IMR-90 (cell line): ENCODE measurements at regions not wholly inside any gene's neighbourhood (a gene's known extent, or its start where the extent isn't known, plus 50 kb on each side); places are given as distances from the start of the nearest gene placed in this dataset.

Source experiments
- ATAC-seq: fragments of 200-7000 bp; cut with Tn5 transposase; 2 replicates; pipeline ENCODE4 v1.9.1; 2020; ENCODE audit warnings: low read depth, mild to moderate bottlenecking, moderate library complexity
- BruUV-seq: library from RNA; stranded (reverse); fragments of 400-500 nt; replicated peaks from 2 replicates; lab custom pipeline; 2021; lab: Mats Ljungman, UMichigan
- CTCF ChIA-PET: fragments of 300-600 bp; formaldehyde crosslinking; extraction: SDS; loops from one replicate; lab custom pipeline; 2021; ENCODE audit warnings: antibody characterized with exemption; lab: Yijun Ruan, JAX
- POLR2A ChIA-PET: fragments of 300-600 bp; sonication (Branson Sonifier 250); formaldehyde crosslinking; loops from one replicate; lab custom pipeline; 2022; ENCODE audit warnings: antibody characterized with exemption; ENCODE audit not compliant: unreplicated experiment; lab: Charles Lee
- DNase-seq: peaks from one replicate; pipeline ENCODE4 v3.0.0; 2013
- H2AFZ ChIP-seq: replicated peaks from 2 replicates; pipeline ENCODE3; 2013; ENCODE audit warnings: low read length, mild to moderate bottlenecking; ENCODE audit not compliant: poor library complexity
- H2AK5ac ChIP-seq: 2 replicates; pipeline ENCODE4 v1.6.1; 2013; ENCODE audit warnings: low read depth, low read length, inconsistent platforms
- H2AK9ac ChIP-seq: replicated peaks from 2 replicates; pipeline ENCODE3; 2013; ENCODE audit warnings: mild to moderate bottlenecking, low read depth, low read length, moderate library complexity; ENCODE audit not compliant: poor library complexity
- H2BK120ac ChIP-seq: 2 replicates; pipeline ENCODE4 v1.6.1; 2013; ENCODE audit warnings: low read depth, low read length, inconsistent platforms
- H2BK15ac ChIP-seq: 3 replicates; pipeline ENCODE4 v1.6.1; 2013; ENCODE audit warnings: low read depth, low read length, inconsistent platforms
- H2BK20ac ChIP-seq: 2 replicates; pipeline ENCODE4 v1.6.1; 2013; ENCODE audit warnings: low read depth, mild to moderate bottlenecking, inconsistent platforms, low read length, moderate library complexity
- H2BK5ac ChIP-seq: 2 replicates; pipeline ENCODE4 v1.6.1; 2013; ENCODE audit warnings: mild to moderate bottlenecking, low read depth, low read length, inconsistent platforms; ENCODE audit not compliant: poor library complexity, severe bottlenecking
- H3K14ac ChIP-seq: replicated peaks from 2 replicates; pipeline ENCODE4 v1.6.1; 2013; ENCODE audit warnings: low read depth, low read length, inconsistent platforms
- H3K18ac ChIP-seq: 2 replicates; pipeline ENCODE4 v1.6.1; 2013; ENCODE audit warnings: low read depth, low read length, control low read depth
- H3K23ac ChIP-seq: 2 replicates; pipeline ENCODE4 v1.6.1; 2013; ENCODE audit warnings: low read depth, low read length, inconsistent platforms
- H3K27ac ChIP-seq: 2 replicates; pipeline ENCODE4 v1.5.1; 2013; ENCODE audit warnings: mild to moderate bottlenecking, control low read depth, low read length; ENCODE audit not compliant: insufficient read depth
- H3K27me3 ChIP-seq: 2 replicates; pipeline ENCODE4 v1.6.1; 2013; ENCODE audit warnings: low read length; ENCODE audit not compliant: control insufficient read depth, insufficient read depth
- H3K36me3 ChIP-seq: 2 replicates; pipeline ENCODE4 v1.6.1; 2013; ENCODE audit warnings: low read length, mixed read lengths; ENCODE audit not compliant: control insufficient read depth, insufficient read depth
- H3K4ac ChIP-seq: 2 replicates; pipeline ENCODE4 v1.6.1; 2013; ENCODE audit warnings: low read depth, low read length, inconsistent platforms
- H3K4me1 ChIP-seq: 2 replicates; pipeline ENCODE4 v1.6.1; 2013; ENCODE audit warnings: low read length, mixed read lengths; ENCODE audit not compliant: control insufficient read depth, insufficient read depth
- H3K4me2 ChIP-seq: 2 replicates; pipeline ENCODE4 v1.6.1; 2013; ENCODE audit warnings: low read depth, mild to moderate bottlenecking, control low read depth, low read length, moderate library complexity
- H3K4me3 ChIP-seq: 2 replicates; pipeline ENCODE4 v1.5.1; 2013; ENCODE audit warnings: low read depth, mild to moderate bottlenecking, control low read depth, low read length, moderate library complexity; ENCODE audit not compliant: insufficient read depth
- H3K56ac ChIP-seq: 2 replicates; pipeline ENCODE4 v1.6.1; 2013; ENCODE audit warnings: low read length, inconsistent platforms; ENCODE audit not compliant: insufficient read depth; ENCODE audit errors: extremely low read depth
- H3K79me1 ChIP-seq, 2 experiments: 2 replicates each; pipeline ENCODE4 v1.6.1; 2013; ENCODE audit warnings: low read length in 2 of 2, inconsistent platforms in 1 of 2, low read depth in 1 of 2
- H3K9ac ChIP-seq: 2 replicates; pipeline ENCODE4 v1.6.1; 2013; ENCODE audit warnings: low read depth, low read length, control low read depth
- H3K9me1 ChIP-seq: 2 replicates; pipeline ENCODE4 v1.6.1; 2013; ENCODE audit warnings: low read length, inconsistent platforms; ENCODE audit not compliant: insufficient read depth
- H3K9me3 ChIP-seq: 2 replicates; pipeline ENCODE4 v1.6.1; 2013; ENCODE audit warnings: low read length; ENCODE audit not compliant: control insufficient read depth, insufficient read depth
- H4K20me1 ChIP-seq: 2 replicates; pipeline ENCODE4 v1.6.1; 2013; ENCODE audit warnings: low read length, inconsistent platforms; ENCODE audit not compliant: insufficient read depth
- H4K5ac ChIP-seq: 2 replicates; pipeline ENCODE4 v1.6.1; 2013; ENCODE audit warnings: mild to moderate bottlenecking, low read depth, low read length, control low read depth
- H4K8ac ChIP-seq, 2 experiments: 2 replicates each; pipeline ENCODE4 v1.6.1; 2013; ENCODE audit warnings: low read depth in 2 of 2, low read length in 2 of 2, control low read depth in 1 of 2, inconsistent platforms in 1 of 2
- H4K91ac ChIP-seq: 2 replicates; pipeline ENCODE4 v1.6.1; 2013; ENCODE audit warnings: low read depth, low read length, inconsistent platforms; ENCODE audit not compliant: insufficient read depth
- FOS ChIP-seq: fragments of 150-350 bp; IDR thresholded peaks from 2 replicates; pipeline ENCODE4 v1.6.1; 2016; ENCODE audit warnings: low read depth, low read length
- NFE2L2 ChIP-seq: fragments of 150-350 bp; IDR thresholded peaks from 2 replicates; pipeline ENCODE4 v1.6.1; 2016; ENCODE audit warnings: low read depth, mild to moderate bottlenecking, low read length
- RCOR1 ChIP-seq: IDR thresholded peaks from 2 replicates; pipeline ENCODE4 v1.6.1; 2012; ENCODE audit warnings: mild to moderate bottlenecking, low read length, improper control_type of control experiment; ENCODE audit not compliant: insufficient replicate concordance
- dilution Hi-C: fragments of 300-500 bp; cut with HindIII; formaldehyde crosslinking; loops from one replicate; pipeline ENCODE4 v1.14.3; 2018; ENCODE audit warnings: low sequenced_read_pairs; ENCODE audit not compliant: unreplicated experiment
- in situ Hi-C: fragments of 300-500 bp; cut with MboI; formaldehyde crosslinking; loops from 3 replicates; pipeline ENCODE4 v1.14.3; 2019; ENCODE audit warnings: low sequenced_read_pairs, inconsistent platforms, mixed read lengths
- intact Hi-C: fragments of 100-400 bp; cut with micrococcal nuclease; formaldehyde crosslinking; loops from 2 replicates; pipeline ENCODE4 v1.10.0; 2022

DNA sequence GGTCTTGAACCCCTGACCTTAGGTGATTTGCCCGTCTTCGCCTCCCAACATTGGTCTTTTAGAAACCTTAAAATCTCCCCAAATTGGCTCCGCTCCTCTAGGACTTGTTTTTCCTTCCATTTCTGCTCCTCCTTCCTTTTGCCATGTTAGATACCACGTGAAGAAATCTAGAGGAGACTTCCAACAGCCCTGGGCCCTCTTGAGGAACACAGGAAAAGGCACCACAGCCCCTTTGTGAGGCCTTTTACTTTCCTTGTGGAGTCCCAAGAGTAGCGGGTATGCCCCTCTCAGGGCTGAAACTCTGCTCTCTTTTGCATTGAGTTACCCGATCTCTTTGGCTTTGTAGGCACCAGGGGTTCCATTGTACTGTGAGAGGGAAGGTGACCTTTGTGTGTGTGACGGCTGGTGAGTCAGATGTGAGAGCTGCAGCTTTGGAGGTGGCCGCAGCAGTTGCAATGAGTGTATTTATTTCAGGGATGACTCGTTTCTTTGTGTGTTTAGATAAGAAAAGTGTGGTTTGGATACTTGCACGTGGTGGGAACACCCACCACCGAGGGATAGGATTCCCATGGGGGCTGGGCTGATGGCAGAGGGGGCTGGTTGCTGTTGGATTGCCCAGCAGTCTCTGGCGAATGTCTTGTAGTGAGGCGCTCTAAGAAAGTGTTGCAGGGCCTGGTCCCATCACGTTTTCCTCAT, 218.4 kb upstream of the HS6ST1 start (continued):
- peak; percentile 99 for TF ChIP-seq FOS
- peak; percentile 83 for TF ChIP-seq RCOR1

DNA sequence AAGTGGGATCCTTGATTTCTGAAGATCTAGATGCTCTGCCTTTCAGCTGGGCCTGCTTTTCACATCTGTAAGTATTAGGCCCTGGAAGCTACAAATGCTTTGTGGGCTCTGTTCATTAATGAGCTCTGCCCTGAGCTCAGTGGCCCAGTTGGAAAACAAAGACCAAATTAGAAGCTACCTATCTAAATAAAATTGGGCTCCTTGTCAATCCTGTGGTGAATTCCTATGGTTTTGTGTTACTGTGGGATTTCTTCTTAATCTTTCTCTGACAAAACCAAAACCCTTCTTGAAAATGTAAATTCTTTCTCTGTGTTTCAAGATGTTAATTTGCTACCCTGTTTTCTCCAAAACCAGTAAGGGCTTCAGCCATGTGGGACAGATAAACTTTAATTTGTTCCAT, 219.0 kb upstream of the HS6ST1 start:
- in situ Hi-C loops = loop anchor here (10.0 kb wide), 1 partner anchor 213 kb away; no protein-coding TSS in a partner anchor
- TSS peak; percentile 82 for BruUV-seq
- POLR2A ChIA-PET = no interaction called here
- Histone ChIP-seq H2BK5ac (peak overlapping the region; percentile 55), H2BK15ac (peak overlapping the region; percentile 76; the same call in 2 of the 3 replicates), H2AFZ (peak overlapping the region; percentile 83), H3K27me3 (no peaks in the 10 kb centered on the region), H3K56ac (peak overlapping the region; percentile 93), H3K4me1 (peaks cover 8% of the 10 kb centered on the region), H2AK9ac (peak overlapping the region; percentile 33), H3K27ac (peak overlapping the region; percentile 67; the same call in 1 of the 2 replicates), H2BK20ac (peak overlapping the region; percentile 96), H3K23ac (peak overlapping the region; percentile 89), H3K36me3 (no peaks in the 10 kb centered on the region), H3K4ac (peak overlapping the region; percentile 94), H3K9ac (peak overlapping the region; percentile 23), H2AK5ac (peak overlapping the region; percentile 26; the same call in 1 of the 2 replicates), H2BK120ac (peak overlapping the region; percentile 97), H3K4me3 (no peak overlapping the region), H4K8ac (peak overlapping the region; percentile 48 to 78), H3K79me1 (peaks cover 3 to 4% of the 10 kb centered on the region in 2 experiments; a peak in 1 of 4 replicates), H4K91ac (peak overlapping the region; percentile 94), H3K9me1 (peaks cover 3% of the 10 kb centered on the region), H3K4me2 (peak overlapping the region; percentile 37), H3K18ac (peak overlapping the region; percentile 63), H4K20me1 (no peaks in the 10 kb centered on the region), H3K14ac (peak overlapping the region; percentile 88), H3K9me3 (no peaks in the 10 kb centered on the region), H4K5ac (peak overlapping the region; percentile 58)
- DNase-seq = no peak
- TF ChIP-seq NFE2L2 (no peak), FOS (no peak)
- CTCF ChIA-PET = interaction anchor here (1.1 to 1.4 kb wide), 2 partner anchors 11 to 26 kb away, joined by 3 read pairs; no protein-coding TSS in a partner anchor
- intact Hi-C loops = loop anchor here (1.0 to 2.0 kb wide), 4 partner anchors 26 to 215 kb away; no protein-coding TSS in a partner anchor
- ATAC-seq = no peak; the same call in 1 of the 2 replicates
- dilution Hi-C loops = no loop called here
